Ishikawa (cell line): ENCODE measurements at regions not wholly inside any gene's neighbourhood (a gene's known extent, or its start where the extent isn't known, plus 50 kb on each side); places are given as distances from the start of the nearest gene placed in this dataset.

Experiments used
- CEBPB ChIP-seq: IDR thresholded peaks from 2 replicates; pipeline ENCODE4 v1.6.1; 2012
- CREB1 ChIP-seq: IDR thresholded peaks from 2 replicates; pipeline ENCODE4 v1.6.1; 2012; ENCODE audit warnings: low read depth
- EGR1 ChIP-seq: IDR thresholded peaks from 2 replicates; pipeline ENCODE4 v1.6.1; 2012
- EP300 ChIP-seq: IDR thresholded peaks from 2 replicates; pipeline ENCODE4 v1.6.1; 2012; ENCODE audit warnings: borderline replicate concordance
- FOXM1 ChIP-seq: IDR thresholded peaks from 2 replicates; pipeline ENCODE4 v1.6.1; 2012; ENCODE audit warnings: low read depth, borderline replicate concordance
- NFIC ChIP-seq: IDR thresholded peaks from 2 replicates; pipeline ENCODE4 v1.6.1; 2012
- RAD21 ChIP-seq: IDR thresholded peaks from 2 replicates; pipeline ENCODE4 v1.6.1; 2012; ENCODE audit warnings: low read depth
- TAF1 ChIP-seq: IDR thresholded peaks from 2 replicates; pipeline ENCODE4 v1.6.1; 2012; ENCODE audit warnings: low read depth, mild to moderate bottlenecking
- TCF12 ChIP-seq: IDR thresholded peaks from 2 replicates; pipeline ENCODE4 v1.6.1; 2012; ENCODE audit warnings: low read depth
- TEAD4 ChIP-seq: IDR thresholded peaks from 2 replicates; pipeline ENCODE4 v1.6.1; 2012
- YY1 ChIP-seq: IDR thresholded peaks from 2 replicates; pipeline ENCODE4 v1.6.1; 2012; ENCODE audit warnings: low read depth
- ZBTB7A ChIP-seq: IDR thresholded peaks from 2 replicates; pipeline ENCODE4 v1.6.1; 2012; ENCODE audit warnings: low read depth
- TF ChIP-seq, protein P1 (sequence below): IDR thresholded peaks from 2 replicates; pipeline ENCODE4 v1.6.1; 2012; ENCODE audit warnings: low read depth, mild to moderate bottlenecking
- TF ChIP-seq, protein P2 (sequence below): IDR thresholded peaks from 2 replicates; pipeline ENCODE4 v1.6.1; 2012
- TF ChIP-seq, protein P3 (sequence below): IDR thresholded peaks from 2 replicates; pipeline ENCODE4 v1.6.1; 2012

DNA sequence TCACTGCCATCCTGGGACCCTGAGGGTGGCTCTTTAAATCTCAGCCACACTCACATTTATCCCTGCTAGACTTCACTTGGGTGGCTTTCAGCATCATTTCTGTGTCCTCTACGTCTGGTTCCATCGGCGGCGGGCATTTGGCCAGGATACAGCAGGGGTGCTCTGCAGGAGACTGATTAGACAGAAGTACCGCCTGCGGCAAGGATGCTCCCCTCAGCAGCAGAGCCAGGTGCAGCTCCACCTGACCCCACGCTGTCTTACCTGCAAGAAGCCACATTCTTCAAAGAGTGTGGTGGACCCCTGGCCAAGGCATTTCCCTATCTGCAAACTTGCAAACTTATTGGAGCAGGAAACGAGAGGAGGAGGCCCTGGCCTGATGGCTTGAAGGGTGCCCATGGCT is 309.8 kb upstream of the IRX4 start:
- TF ChIP-seq CEBPB, result no peak
- TF ChIP-seq ZBTB7A, result no peak
- TF ChIP-seq EGR1, result no peak
- no peak for TF ChIP-seq RAD21
- no peak for TF ChIP-seq CREB1
- no peak for TF ChIP-seq TAF1
- TF ChIP-seq NFIC, result no peak
- TF ChIP-seq, protein P1, sequence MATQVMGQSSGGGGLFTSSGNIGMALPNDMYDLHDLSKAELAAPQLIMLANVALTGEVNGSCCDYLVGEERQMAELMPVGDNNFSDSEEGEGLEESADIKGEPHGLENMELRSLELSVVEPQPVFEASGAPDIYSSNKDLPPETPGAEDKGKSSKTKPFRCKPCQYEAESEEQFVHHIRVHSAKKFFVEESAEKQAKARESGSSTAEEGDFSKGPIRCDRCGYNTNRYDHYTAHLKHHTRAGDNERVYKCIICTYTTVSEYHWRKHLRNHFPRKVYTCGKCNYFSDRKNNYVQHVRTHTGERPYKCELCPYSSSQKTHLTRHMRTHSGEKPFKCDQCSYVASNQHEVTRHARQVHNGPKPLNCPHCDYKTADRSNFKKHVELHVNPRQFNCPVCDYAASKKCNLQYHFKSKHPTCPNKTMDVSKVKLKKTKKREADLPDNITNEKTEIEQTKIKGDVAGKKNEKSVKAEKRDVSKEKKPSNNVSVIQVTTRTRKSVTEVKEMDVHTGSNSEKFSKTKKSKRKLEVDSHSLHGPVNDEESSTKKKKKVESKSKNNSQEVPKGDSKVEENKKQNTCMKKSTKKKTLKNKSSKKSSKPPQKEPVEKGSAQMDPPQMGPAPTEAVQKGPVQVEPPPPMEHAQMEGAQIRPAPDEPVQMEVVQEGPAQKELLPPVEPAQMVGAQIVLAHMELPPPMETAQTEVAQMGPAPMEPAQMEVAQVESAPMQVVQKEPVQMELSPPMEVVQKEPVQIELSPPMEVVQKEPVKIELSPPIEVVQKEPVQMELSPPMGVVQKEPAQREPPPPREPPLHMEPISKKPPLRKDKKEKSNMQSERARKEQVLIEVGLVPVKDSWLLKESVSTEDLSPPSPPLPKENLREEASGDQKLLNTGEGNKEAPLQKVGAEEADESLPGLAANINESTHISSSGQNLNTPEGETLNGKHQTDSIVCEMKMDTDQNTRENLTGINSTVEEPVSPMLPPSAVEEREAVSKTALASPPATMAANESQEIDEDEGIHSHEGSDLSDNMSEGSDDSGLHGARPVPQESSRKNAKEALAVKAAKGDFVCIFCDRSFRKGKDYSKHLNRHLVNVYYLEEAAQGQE, result no peak
- TF ChIP-seq FOXM1, result no peak
- TF ChIP-seq TEAD4, result no peak

DNA sequence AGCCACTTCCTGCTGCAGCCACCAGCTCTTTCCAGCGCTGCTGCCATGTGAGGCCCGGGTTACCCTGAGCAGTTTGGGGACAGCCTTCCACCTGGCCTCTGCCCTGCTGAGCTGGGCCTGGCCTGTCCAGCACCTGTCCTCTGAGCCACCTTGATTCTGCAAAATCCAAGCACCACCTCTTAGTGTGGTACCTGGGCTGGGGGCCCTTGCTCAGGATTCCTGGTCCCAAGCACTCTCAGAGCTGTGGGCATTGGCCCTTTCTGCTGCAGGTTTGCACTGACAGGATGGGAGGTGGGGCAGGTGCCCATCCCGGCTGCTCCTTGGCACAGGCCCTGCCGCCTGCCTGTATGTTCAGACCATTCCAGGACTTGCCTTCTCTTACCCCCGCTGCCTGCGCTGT is 309.2 kb upstream of the IRX4 start:
- TF ChIP-seq FOXM1 (no peak), TEAD4 (no peak), TCF12 (no peak), EP300 (no peak), YY1 (no peak), RAD21 (no peak), NFIC (no peak), TAF1 (no peak), ZBTB7A (no peak)
- TF ChIP-seq, protein P1, result no peak
- TF ChIP-seq, protein P2, sequence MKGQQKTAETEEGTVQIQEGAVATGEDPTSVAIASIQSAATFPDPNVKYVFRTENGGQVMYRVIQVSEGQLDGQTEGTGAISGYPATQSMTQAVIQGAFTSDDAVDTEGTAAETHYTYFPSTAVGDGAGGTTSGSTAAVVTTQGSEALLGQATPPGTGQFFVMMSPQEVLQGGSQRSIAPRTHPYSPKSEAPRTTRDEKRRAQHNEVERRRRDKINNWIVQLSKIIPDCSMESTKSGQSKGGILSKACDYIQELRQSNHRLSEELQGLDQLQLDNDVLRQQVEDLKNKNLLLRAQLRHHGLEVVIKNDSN, result no peak
- TF ChIP-seq, protein P3, sequence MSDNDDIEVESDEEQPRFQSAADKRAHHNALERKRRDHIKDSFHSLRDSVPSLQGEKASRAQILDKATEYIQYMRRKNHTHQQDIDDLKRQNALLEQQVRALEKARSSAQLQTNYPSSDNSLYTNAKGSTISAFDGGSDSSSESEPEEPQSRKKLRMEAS, result no peak

DNA sequence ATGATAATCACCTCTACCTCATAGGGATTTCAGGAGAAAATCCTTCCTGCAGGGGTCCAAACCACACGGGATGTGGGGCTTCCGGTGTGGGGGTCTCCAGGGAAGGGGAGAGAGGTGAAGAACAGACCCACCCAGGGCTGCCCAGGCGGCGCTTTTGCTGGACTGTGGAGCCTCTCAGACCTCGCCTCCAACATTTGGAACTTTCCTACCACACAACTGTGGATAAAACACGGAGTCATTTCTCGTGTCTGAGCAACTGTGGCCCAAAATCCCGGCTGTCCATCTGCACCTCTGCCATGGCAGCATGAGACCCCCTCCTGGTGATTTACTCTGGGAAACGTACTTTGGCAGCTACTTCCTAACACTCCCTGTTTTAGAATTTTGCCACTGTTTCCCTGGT is 307.8 kb upstream of the IRX4 start:
- TF ChIP-seq NFIC (no peak), TEAD4 (no peak), CREB1 (no peak), TCF12 (no peak), TAF1 (no peak), ZBTB7A (no peak), EP300 (no peak), RAD21 (no peak), YY1 (no peak), EGR1 (no peak)
- TF ChIP-seq, protein P3, result no peak
- TF ChIP-seq, protein P1, result no peak

DNA sequence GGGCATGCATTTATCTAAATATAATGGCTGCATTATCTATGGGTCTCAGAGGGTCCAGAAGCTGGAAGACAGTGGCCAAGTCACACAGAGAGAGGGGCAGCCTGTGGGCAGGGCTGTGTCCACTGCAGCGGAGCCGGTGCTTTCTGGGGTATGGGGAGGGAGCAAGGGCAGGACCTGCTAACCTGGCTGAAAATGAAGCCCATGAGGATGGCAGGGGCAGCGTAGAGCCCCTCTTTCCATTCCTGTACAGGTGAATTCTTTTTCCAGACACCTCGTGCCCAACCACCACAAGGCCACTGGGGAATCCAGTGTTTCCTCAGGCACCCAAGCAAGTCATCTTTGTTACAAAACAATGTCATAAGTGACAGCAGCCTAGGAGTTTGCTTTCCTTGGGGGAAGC is 305.9 kb upstream of the IRX4 start:
- TF ChIP-seq ZBTB7A (no peak), EP300 (no peak), NFIC (no peak), YY1 (no peak), TCF12 (no peak), EGR1 (no peak), CEBPB (no peak), CREB1 (no peak), TAF1 (no peak), TEAD4 (no peak), RAD21 (no peak)
- TF ChIP-seq, protein P2, result no peak
- TF ChIP-seq, protein P3, result no peak
- TF ChIP-seq, protein P1, result no peak
